Stimulated activated CD4-positive, alpha-beta T cell treated with anti-CD3 and anti-CD28 coated beads, TNF-alpha, amount 100 ng/mL, for 4 hours (primary cell): ENCODE measurements at regions not wholly inside any gene's neighbourhood (a gene's known extent, or its start where the extent isn't known, plus 50 kb on each side); places are given as distances from the start of the nearest gene placed in this dataset.

ENCODE experiments used
- DNase-seq, 3 experiments: peaks; one replicate each; pipeline ENCODE4 v3.0.0-alpha.2; 2020; ENCODE audit warnings: low read depth in 3 of 3

- no peak for DNase-seq
Measured at GRCh38 chr15:97597801-97598200, 362.7 kb upstream of the ARRDC4 start.

- no peak for DNase-seq
Measured at GRCh38 chr15:97598353-97598798, 362.1 kb upstream of the ARRDC4 start.

GRCh38 chr15:97600190-97600589 is 360.3 kb upstream of the ARRDC4 start:
- DNase-seq = no peak

GRCh38 chr15:97604677-97605076 is 355.8 kb upstream of the ARRDC4 start:
- DNase-seq = no peak

- DNase-seq = no peak
Measured at GRCh38 chr15:97615114-97615513, 345.4 kb upstream of the ARRDC4 start.

GRCh38 chr15:97623091-97623661 is 337.3 kb upstream of the ARRDC4 start:
- DNase-seq = no peak

- DNase-seq = no peak
Measured at GRCh38 chr15:97627634-97628033, 332.9 kb upstream of the ARRDC4 start.

- DNase-seq = no peak
Measured at GRCh38 chr15:97645758-97646157, 314.7 kb upstream of the ARRDC4 start.

GRCh38 chr15:97648728-97649127 is 311.8 kb upstream of the ARRDC4 start:
- DNase-seq = no peak

- no peak for DNase-seq
Measured at GRCh38 chr15:97652041-97652440, 308.5 kb upstream of the ARRDC4 start.

- no peak for DNase-seq
Measured at GRCh38 chr15:97652700-97653167, 307.8 kb upstream of the ARRDC4 start.

GRCh38 chr15:97653896-97654295 is 306.6 kb upstream of the ARRDC4 start:
- DNase-seq = no peak

GRCh38 chr15:97654481-97655076 is 305.9 kb upstream of the ARRDC4 start:
- no peak for DNase-seq

GRCh38 chr15:97661796-97662195 is 298.7 kb upstream of the ARRDC4 start:
- DNase-seq = no peak

GRCh38 chr15:97672586-97672985 is 287.9 kb upstream of the ARRDC4 start:
- DNase-seq = no peak

GRCh38 chr15:97678656-97679055 is 281.8 kb upstream of the ARRDC4 start:
- DNase-seq = no peak

- DNase-seq = no peak
Measured at GRCh38 chr15:97679106-97679688, 281.3 kb upstream of the ARRDC4 start.

GRCh38 chr15:97680606-97681220 is 279.8 kb upstream of the ARRDC4 start:
- no peak for DNase-seq

- DNase-seq = no peak
Measured at GRCh38 chr15:97683831-97684230, 276.7 kb upstream of the ARRDC4 start.

GRCh38 chr15:97684249-97684648 is 276.3 kb upstream of the ARRDC4 start:
- DNase-seq = no peak

- no peak for DNase-seq
Measured at GRCh38 chr15:97686324-97686723, 274.2 kb upstream of the ARRDC4 start.

GRCh38 chr15:97687654-97688053 is 272.8 kb upstream of the ARRDC4 start:
- no peak for DNase-seq

- no peak for DNase-seq
Measured at GRCh38 chr15:97688177-97688576, 272.3 kb upstream of the ARRDC4 start.
